GM19238 (cell line): ENCODE measurements at regions not wholly inside any gene's neighbourhood (a gene's known extent, or its start where the extent isn't known, plus 50 kb on each side); places are given as distances from the start of the nearest gene placed in this dataset.
"Not testable (repeated sequence)": the region's sequence is repeated elsewhere in the genome, so short reads cannot be mapped to it uniquely, and the experiment has no call there.

ENCODE experiments used
- DNase-seq: peaks from one replicate; pipeline ENCODE4 v3.0.0; 2011; ENCODE audit warnings: low spot score; ENCODE audit not compliant: insufficient read length

DNA sequence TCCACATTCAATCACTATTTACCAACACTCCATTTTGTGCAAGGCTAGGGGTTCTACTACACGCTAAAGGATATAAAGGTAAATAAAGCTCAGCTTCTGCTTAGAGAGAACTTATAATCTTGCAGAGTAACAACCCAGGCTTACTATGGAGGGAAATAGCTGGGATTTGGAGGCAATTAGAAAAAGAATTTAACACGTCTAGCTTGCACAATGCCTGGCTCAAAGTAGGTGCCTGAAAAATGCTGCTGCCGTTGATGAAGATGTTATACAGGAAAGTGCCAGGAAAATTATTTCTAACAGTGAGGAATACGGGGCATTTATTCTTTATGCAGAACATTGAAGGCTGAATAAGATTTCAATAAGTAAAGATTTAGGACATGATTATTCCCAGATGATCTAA, 214.2 kb downstream of the KITLG start:
- no peak for DNase-seq

DNA sequence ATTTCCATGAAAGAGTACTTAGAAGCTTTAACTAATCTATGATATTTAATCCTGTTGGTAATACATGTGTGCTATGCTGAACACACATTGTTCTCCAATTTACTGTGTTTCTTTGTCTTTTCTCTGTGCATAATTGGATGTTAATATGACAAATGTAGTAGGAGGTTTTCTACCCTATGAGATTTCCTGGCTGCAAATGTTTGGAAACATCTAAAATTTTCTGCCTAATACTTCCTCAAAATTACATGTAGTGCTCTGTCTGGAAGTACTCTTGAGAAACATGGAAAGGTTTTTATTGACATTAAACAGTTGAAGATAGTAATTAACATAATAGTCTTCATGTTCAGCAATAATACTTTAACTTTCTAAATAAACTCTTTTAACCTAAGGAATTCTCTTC, 213.0 kb downstream of the KITLG start:
- DNase-seq, result no peak

DNA sequence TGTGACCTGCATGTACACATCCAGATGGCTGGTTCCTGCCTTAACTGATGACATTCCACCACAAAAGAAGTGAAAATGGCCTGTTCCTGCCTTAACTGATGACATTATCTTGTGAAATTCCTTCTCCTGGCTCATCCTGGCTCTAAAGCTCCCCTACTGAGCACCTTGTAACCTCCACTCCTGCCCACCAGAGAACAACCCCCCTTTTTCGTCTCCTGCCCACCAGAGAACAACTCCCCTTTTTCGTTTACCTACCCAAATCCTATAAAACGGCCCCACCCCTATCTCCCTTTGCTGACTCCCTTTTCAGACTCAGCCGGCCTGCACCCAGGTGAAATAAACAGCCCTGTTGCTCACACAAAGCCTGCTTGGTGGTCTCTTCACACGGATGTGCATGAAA, 212.2 kb downstream of the KITLG start:
- DNase-seq, result not testable (repeated sequence)

DNA sequence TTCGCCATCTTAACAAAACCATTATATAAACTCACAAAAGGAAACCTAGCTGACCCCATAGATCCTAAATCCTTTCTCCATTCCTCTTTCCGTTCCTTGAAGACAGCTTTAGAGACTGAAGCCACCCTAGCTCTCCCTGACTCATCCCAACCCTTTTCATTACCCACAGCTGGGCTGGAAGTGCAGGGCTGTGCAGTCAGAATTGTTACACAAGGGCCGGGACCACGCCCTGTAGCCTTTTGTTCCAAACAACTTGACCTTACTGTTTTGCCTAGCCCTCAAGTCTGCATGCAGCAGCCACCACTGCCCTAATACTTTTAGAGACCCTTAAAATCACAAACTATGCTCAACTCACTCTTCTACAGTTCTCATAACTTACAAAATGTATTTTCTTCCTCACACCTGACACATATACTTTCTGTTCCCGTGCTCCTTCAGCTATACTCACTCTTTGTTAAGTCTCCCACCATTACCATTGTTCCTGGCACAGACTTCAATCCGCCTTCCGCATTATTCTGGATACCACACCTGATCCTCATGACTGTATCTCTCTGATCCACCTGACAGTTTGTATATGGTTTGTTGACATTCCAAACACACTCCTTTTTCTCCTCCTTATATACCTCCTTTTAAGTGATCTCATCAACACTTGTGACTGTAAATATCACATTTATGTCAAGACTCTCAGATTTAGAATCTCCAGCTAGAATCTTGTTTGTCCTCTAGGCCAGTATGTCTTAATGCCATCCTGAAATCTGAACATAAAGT, 208.7 kb downstream of the KITLG start:
- no peak for DNase-seq

DNA sequence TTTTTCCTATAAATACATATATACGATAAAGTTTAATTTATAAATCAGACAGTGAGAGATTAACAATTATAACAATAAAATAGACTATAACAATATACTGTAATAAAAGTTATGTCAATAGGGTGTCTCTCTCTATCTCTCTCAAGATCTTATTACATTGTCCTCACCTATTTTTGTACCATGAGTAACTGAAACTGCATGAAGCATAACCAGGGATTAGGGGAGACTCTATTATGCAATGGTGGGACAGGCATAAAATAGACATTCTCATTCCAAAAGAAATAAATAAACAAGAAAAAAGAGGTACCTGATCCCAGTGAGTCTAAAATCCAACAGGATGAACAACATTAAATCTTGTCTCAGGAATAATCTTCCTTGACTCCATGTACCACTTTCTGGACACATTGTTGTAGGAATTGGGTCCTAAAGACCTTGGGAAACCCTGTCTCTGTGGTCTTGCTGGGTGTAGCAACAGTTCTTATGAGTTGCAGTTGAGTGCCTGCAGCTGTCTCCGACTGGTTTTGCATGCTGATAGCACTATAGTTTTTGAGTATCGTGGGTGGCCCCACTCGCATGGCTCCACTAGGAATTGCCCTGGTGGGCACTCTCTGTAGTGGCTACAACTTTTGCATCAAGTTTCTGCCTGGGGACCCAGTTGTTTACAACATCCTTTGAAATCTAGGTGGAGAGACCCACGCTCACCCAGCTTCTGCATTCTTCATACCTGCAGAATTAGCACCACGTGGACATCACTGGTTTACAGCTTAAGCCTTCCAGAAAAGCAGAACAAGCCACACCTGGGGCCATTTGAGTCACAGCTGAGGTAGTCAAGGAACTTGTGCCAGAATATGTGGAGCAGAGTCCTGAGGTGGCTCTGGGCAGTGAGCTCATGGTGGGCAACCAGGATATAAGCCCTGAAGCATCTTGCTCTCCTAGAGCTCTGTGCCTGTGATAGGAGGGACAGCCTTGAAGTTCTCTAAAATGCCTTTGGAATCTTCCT, 204.7 kb downstream of the KITLG start:
- DNase-seq, result no peak

DNA sequence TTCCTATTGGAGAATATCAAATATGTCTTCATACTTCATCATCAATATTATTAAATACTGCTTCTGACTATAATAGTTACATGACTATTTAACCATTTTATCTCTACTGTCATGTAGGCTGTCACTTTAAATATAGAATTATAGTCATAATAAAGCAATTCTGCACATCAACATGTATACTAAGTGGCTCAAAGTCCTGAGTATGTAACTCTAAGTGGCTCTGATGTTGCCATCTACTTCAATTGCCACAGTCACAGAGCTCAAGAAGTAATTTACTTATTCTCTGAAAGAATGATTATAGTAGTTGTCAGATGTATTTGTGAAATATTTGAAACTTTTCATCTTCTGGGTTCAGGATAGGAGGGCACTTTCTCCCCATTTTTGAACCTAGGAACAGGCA, 202.3 kb downstream of the KITLG start:
- DNase-seq, result no peak

DNA sequence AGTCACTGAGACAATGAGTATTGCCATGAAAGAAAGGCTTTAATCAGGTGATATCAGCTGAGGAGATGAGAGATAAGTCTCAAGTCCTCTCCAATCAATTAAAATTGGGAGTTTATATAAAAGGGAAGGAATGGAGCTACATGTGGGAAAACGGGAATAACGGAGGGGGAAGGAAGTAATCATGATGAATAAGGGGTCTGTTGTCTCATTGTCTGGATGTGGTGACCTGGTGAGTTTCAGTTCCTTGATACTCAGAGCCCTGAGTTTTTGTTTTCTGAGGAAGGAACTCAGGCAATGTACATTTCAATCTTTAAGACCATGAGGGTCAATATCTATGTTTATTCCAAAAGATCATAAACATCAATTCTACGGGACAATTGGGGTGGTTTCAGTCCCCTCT, 198.8 kb downstream of the KITLG start:
- no peak for DNase-seq

DNA sequence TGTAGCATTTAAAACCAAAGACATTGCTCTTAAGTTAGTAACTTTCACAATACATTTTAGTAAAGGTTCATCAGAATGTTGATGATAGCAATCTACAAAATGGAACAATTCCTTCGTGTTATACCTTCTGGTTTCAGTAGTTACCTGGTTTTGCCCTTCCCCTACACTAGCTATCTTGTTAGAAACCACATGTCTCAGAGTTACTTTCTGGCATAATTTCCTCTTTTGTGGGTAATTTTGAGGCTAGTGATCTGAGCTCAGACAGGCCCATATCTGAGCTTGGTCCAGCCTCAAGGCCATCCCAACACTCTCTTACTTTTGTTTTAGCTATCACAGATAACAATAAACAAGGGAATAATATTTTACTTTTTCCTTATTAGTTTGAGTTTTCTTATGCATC, 196.9 kb downstream of the KITLG start:
- no peak for DNase-seq

DNA sequence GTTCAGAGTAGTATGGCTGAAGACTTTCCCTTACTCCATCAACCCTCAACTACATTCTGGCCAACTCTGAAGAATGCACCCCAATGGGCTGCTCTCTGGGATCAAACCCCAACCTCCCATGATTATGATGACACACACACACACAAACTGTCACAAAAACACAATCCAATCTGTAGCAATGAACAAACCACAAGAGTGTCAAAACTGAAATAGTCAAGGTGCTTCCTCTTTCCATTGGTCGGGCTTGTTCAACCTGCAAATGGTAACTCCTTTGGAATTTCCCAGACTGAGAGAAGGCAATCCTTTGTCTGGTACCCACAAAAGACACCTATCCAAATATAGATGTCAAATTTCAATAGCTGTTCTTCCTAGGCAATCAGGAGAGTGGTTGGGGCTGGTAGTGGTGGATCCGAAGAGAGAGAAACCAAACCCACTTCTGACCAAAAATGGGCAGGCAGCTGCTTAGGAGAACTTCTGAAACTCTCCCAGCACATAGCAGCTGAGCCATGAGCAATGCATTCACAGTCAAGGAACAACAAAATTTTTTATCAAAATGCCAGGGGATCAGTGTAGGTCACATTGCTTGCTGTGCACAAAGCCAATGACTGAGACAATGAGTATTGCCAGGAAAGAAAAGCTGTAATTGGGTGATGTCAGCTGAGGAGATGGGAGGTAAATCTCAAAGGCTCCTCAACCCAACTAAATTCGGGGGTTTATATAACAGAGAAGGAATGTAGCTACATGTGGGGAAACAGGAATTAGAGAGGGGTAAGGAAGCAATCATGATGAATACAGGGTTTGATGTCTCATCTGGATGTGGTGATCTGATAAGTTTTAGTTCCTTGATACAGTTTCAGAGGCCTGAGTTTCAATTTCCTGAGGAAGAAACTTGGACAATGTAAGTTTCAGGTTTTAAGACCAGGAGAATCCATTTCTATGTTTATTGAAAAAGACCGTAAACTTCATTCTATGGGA, 191.4 kb downstream of the KITLG start:
- DNase-seq, result no peak

DNA sequence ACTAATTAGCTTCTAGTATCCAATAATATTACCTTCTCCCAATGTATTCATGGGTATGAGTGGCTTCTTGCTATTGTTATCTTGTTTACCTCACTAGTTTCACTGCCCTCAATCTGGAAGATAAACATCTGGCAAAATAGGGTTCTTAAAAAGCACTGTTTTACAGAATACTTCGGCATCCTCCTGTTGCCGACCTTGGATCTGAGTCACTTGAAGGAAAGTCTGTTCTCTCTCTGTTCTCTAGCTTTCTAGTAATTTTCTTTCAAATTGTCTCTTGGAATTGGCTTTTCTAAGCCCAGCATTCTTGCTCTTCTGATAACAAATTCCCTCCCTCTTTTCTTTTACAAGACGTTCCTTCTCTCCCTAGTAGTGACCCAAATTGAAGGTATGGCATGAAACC, 189.5 kb downstream of the KITLG start:
- no peak for DNase-seq

DNA sequence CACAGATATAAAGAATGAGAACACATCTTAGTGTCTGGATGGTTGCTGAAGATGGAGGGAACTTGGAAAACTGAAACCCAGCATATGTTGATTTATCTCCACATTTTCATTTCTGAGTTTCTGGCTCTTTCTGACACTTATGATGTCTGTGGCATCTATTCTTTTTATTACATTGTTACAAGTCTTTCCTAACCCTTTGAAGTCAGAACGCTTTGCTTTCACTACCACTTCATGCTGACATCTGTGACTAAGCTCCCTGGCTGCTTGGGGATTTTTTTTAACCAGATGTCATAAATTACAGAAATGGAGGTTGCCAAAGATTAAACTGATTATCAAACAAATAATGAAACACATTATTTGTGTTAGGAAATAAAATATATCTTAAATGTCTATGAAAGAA, 188.7 kb downstream of the KITLG start:
- no peak for DNase-seq

DNA sequence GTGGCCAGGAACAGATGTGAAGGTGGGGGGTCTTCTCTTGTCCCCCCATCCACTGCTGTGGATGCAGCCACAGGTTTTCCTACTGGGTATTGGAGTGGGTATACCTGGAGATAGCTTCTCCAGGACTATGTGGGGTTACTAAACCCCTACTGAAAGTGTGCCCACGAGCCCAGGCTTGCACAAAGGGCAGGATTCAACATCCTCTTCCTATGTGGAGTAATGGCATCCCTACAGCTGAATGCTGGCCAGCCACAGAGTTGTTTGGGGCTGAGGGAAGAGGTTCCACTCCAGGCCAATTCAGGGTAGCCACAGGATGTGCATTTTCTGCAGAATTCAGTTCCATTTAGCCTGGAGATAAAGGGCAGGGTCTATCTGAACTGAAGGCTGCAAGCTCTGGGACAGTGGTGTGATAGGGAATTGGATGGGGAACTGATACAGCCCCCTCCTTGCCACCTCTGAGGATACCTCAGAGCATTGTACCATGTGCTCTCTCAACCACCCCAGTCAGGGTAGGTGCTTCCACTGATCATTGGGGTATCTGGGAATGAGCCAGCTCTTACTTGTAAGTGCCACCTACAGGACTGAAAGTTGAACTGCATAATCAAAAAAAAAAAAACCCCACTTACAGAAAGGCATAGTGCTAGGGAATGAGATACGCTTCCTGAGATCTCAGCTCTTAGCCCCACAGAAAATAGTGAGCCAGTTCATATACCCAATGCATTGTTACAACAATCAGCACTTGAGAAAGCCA, 187.1 kb downstream of the KITLG start:
- no peak for DNase-seq

DNA sequence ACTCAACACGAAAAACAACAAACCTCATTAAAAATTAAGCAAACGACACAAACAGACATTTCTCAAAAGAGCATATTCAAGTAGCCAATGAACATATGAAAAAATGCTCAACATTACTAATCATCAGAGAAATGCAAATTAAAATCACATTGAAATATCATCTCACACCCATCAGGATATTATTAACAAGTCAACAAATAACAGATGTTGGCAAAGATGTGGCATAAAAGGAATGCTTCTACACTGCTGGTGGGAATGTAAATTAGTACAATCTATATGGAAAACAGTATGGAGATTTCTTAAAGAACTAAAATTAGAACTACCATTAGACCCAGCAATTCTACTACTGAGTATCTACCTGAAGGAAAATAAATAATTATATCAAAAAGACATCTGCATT, 182.2 kb downstream of the KITLG start:
- no peak for DNase-seq

DNA sequence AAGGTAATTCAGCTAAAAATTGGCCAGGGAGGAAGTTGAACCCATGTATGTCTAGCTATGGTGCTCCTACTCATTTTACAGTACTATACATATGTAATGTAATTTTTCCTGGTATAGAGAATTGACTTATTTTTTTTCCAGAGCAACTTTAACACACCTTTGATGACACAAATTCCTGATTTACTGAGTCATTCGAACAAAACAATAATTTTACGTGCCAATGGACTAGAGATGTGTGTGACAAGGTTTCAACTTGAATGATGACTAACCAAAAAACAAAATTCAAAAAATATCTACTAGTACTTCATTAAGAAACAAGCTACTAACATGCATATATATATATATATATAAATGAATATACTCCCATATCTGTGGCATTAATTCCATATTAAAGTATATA, 180.5 kb downstream of the KITLG start:
- no peak for DNase-seq

DNA sequence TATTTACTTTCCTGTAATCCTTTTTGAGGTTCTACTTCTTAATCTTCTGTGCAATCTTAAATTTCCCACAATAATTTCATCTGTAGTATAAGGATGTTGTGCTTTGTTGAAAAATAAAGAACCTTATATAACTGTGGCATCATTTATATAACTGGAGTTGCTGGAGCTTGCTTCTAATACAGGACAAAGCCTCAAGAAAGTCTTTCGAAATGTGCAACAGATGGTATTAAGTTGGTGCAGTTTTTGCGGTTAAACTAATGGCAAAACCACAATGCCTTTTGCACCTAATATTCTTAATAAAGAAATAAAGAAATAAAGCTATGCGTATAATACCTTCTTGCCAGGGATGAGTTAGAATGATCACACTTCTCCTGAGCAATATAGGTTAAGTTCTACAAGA, 180.0 kb downstream of the KITLG start:
- no peak for DNase-seq

DNA sequence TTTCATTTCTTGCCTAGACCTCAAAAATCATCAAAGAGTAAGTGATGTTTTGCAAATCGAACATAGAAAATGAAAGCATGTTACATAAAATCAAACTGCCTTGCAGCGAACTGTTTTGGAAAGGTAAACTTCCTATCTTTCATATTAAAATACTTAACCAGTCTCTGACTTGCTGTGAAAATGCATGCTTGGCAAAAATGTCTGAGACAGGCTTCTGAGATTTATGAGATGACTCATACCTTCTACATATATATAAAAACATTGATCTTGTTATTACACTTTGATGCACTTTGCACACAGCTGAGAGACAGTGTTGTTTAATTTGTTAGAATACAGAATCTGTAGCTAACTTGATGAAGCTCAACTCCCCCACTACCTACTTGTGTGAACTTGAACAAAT, 179.1 kb downstream of the KITLG start:
- no peak for DNase-seq

DNA sequence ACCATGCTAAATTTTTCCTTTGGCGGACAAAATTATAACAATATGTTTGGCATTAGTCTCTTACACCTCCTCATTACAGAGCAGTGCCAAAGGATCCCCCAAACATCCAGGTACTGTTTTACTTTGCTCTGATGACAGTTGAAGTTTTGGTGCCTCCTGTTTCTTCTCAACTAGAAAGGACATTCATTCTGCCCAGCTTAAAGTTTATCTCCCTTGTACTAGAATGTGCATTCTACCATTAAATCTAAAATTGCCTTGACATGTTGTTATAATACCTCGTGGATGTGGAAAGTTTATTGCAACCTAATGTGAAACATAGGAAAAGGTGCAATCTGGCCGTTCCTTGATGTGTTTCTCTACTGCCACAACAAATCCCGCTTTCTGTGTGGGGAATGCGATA, 173.4 kb downstream of the KITLG start:
- DNase-seq, result no peak

DNA sequence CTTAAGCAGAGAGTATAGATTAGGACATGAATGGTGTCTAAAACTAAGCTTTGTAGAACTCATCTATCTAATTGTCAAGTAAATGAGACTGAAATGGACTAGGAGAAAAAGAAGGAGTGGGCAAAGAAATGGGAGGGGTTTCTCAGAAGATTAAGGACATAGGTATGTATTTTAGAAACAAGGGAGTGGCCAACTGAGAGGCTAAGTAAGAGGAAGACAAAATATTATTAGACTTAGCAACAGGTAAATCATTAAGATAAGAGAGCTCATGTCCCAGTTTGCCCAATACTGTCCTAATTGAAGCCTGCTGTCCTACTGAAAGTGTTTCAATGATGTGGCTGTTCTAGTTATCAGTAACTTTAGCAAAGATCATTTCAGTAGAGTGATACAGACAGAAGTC, 171.4 kb downstream of the KITLG start:
- no peak for DNase-seq

DNA sequence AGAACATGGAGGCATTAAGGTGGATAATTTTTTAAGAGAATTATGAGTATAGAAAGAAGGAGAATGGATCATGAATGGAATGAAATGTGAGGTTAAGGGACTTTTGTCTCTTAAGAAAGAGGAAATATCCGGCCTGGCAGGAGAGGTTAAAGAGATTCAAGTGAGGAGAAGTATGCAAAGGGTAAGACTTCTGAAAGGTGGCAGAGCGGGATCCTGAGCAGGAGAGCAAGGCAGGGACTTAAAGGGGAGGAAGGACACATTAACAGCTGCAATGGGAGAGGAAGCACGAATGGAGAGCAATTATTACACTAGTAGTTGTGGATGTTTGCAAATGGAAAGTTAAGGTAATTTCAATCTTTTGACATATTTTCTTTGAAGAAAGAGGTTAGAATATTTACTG, 171.0 kb downstream of the KITLG start:
- no peak for DNase-seq

DNA sequence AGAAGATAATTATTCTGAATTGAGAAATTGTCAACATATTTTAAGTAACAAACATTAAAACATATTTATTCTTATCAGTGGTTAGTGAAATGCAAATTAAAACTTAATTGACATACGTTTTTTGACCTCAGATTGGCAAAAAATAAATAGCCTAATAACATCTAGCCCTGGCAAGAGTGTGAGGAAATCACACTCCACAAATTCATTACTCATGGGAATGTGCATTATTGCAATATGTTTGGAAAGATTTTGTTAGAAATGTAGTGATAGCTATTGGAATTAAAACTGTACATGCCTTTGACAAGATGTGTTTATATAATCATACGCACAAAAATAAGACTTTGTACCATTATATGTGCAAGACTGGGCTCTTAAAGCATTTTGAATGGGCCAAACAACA, 168.6 kb downstream of the KITLG start:
- no peak for DNase-seq

DNA sequence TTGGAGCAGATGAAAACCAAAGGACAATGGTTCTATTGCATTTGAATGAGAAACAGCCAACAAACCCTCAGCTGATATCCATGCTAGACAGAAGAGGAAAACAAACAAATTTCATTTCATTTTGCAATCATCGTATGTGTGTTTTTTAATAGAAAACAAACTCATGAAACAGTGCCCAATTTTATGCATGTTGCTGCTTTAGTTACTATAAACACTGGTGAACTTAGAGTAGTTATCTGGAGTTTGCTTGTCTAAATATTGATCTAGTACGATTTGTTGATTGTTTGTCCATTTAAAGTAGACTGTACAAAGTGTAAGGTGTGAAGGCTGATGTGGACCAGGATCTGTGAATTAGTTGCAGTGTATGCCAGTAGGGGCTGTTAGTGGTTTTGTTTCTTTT, 166.6 kb downstream of the KITLG start:
- no peak for DNase-seq
